ENCODE measurements at regions not wholly inside any gene's neighbourhood (a gene's known extent, or its start where the extent isn't known, plus 50 kb on each side); places are given as distances from the start of the nearest gene placed in this dataset.

GRCh38 chr6:2517855-2518473 lies 232.8 kb downstream of the MYLK4 start:
- WGBS, 2 donors: 84 to 87% methylated on average over 7 of the region's 7 CpGs
- H3K36me3 ChIP-seq (ENCODE audit: control insufficient read depth in 1 of 2, insufficient read depth in 2 of 2, low read length in 1 of 2): no peaks in the 10 kb centered on the region
- intact Hi-C loops (cut with DNase I): no loop called here
- no peaks in the 10 kb centered on the region for H3K4me1 ChIP-seq (ENCODE audit: control insufficient read depth in 1 of 2, insufficient read depth in 2 of 2, low read length in 2 of 2)
- ATAC-seq (ENCODE audit: low FRiP score): no peak
- no peak for DNase-seq
- peaks cover 5% of the 10 kb centered on the region for H3K9me3 ChIP-seq (ENCODE audit: control insufficient read depth, low read length)
- H3K27me3 ChIP-seq (ENCODE audit: control insufficient read depth in 1 of 2, insufficient read depth in 2 of 2, low read length in 1 of 2): no peaks in the 10 kb centered on the region
- H3K4me3 ChIP-seq (ENCODE audit: low read length in 2 of 2): no peak overlapping the region
- no peak overlapping the region for H3K27ac ChIP-seq (ENCODE audit: low read depth in 1 of 2, low read length in 2 of 2)

- ATAC-seq (ENCODE audit: low FRiP score): no peak
- no peak for DNase-seq
- Histone ChIP-seq H3K9me3 (ENCODE audit: control insufficient read depth, low read length) (peaks cover 5% of the 10 kb centered on the region), H3K4me1 (ENCODE audit: control insufficient read depth in 1 of 2, insufficient read depth in 2 of 2, low read length in 2 of 2) (no peaks in the 10 kb centered on the region), H3K36me3 (ENCODE audit: control insufficient read depth in 1 of 2, insufficient read depth in 2 of 2, low read length in 1 of 2) (no peaks in the 10 kb centered on the region), H3K4me3 (ENCODE audit: low read length in 2 of 2) (no peak overlapping the region), H3K27me3 (ENCODE audit: control insufficient read depth in 1 of 2, insufficient read depth in 2 of 2, low read length in 1 of 2) (no peaks in the 10 kb centered on the region), H3K27ac (ENCODE audit: low read depth in 1 of 2, low read length in 2 of 2) (no peak overlapping the region)
- intact Hi-C loops (cut with DNase I): no loop called here
- 91 to 92% methylated on average over 3 of the region's 3 CpGs for WGBS, 2 donors
Observed at GRCh38 chr6:2517401-2517800, 233.3 kb downstream of the MYLK4 start.

- intact Hi-C loops (cut with DNase I): no loop called here
- no peak for ATAC-seq (ENCODE audit: low FRiP score)
- Histone ChIP-seq H3K27ac (ENCODE audit: low read depth in 1 of 2, low read length in 2 of 2) (no peak overlapping the region), H3K4me3 (ENCODE audit: low read length in 2 of 2) (no peak overlapping the region), H3K9me3 (ENCODE audit: control insufficient read depth, low read length) (peaks cover 5% of the 10 kb centered on the region), H3K27me3 (ENCODE audit: control insufficient read depth in 1 of 2, insufficient read depth in 2 of 2, low read length in 1 of 2) (no peaks in the 10 kb centered on the region), H3K36me3 (ENCODE audit: control insufficient read depth in 1 of 2, insufficient read depth in 2 of 2, low read length in 1 of 2) (no peaks in the 10 kb centered on the region), H3K4me1 (ENCODE audit: control insufficient read depth in 1 of 2, insufficient read depth in 2 of 2, low read length in 2 of 2) (no peaks in the 10 kb centered on the region)
- 96 to 97% methylated on average over 6 of the region's 6 CpGs for WGBS, 2 donors
- no peak for DNase-seq
Observed at GRCh38 chr6:2516059-2516458, 234.7 kb downstream of the MYLK4 start.

GRCh38 chr6:2514965-2515543 lies 235.7 kb downstream of the MYLK4 start:
- no peak overlapping the region for H3K27ac ChIP-seq (ENCODE audit: low read depth in 1 of 2, low read length in 2 of 2)
- H3K4me3 ChIP-seq (ENCODE audit: low read length in 2 of 2): no peak overlapping the region
- DNase-seq (no peak), ATAC-seq (ENCODE audit: low FRiP score) (no peak)
- 48 to 54% methylated on average over 15 of the region's 15 CpGs for WGBS, 2 donors
- no peaks in the 10 kb centered on the region for H3K36me3 ChIP-seq (ENCODE audit: control insufficient read depth in 1 of 2, insufficient read depth in 2 of 2, low read length in 1 of 2)
- H3K4me1 ChIP-seq (ENCODE audit: control insufficient read depth in 1 of 2, insufficient read depth in 2 of 2, low read length in 2 of 2): no peaks in the 10 kb centered on the region
- peaks cover 2% of the 10 kb centered on the region for H3K9me3 ChIP-seq (ENCODE audit: control insufficient read depth, low read length)
- H3K27me3 ChIP-seq (ENCODE audit: control insufficient read depth in 1 of 2, insufficient read depth in 2 of 2, low read length in 1 of 2): no peaks in the 10 kb centered on the region
- intact Hi-C loops (cut with DNase I): no loop called here

- ATAC-seq (ENCODE audit: low FRiP score): no peak
- Histone ChIP-seq H3K36me3 (ENCODE audit: control insufficient read depth in 1 of 2, insufficient read depth in 2 of 2, low read length in 1 of 2) (no peaks in the 10 kb centered on the region), H3K4me3 (ENCODE audit: low read length in 2 of 2) (no peak overlapping the region), H3K9me3 (ENCODE audit: control insufficient read depth, low read length) (no peaks in the 10 kb centered on the region), H3K4me1 (ENCODE audit: control insufficient read depth in 1 of 2, insufficient read depth in 2 of 2, low read length in 2 of 2) (peaks cover 0 to 2% of the 10 kb centered on the region in 2 donors), H3K27me3 (ENCODE audit: control insufficient read depth in 1 of 2, insufficient read depth in 2 of 2, low read length in 1 of 2) (no peaks in the 10 kb centered on the region), H3K27ac (ENCODE audit: low read depth in 1 of 2, low read length in 2 of 2) (no peak overlapping the region)
- 87 to 91% methylated on average over 5 of the region's 5 CpGs for WGBS, 2 donors
- DNase-seq: no peak
- intact Hi-C loops (cut with DNase I): no loop called here
Observed at GRCh38 chr6:2512802-2513201, 237.9 kb downstream of the MYLK4 start.

- H3K27me3 ChIP-seq (ENCODE audit: control insufficient read depth in 1 of 2, insufficient read depth in 2 of 2, low read length in 1 of 2): no peaks in the 10 kb centered on the region
- intact Hi-C loops (cut with DNase I): no loop called here
- no peak overlapping the region for H3K27ac ChIP-seq (ENCODE audit: low read depth in 1 of 2, low read length in 2 of 2)
- peaks cover 0 to 4% of the 10 kb centered on the region in 2 donors for H3K4me1 ChIP-seq (ENCODE audit: control insufficient read depth in 1 of 2, insufficient read depth in 2 of 2, low read length in 2 of 2)
- DNase-seq (no peak), ATAC-seq (ENCODE audit: low FRiP score) (no peak)
- H3K36me3 ChIP-seq (ENCODE audit: control insufficient read depth in 1 of 2, insufficient read depth in 2 of 2, low read length in 1 of 2): no peaks in the 10 kb centered on the region
- no peaks in the 10 kb centered on the region for H3K9me3 ChIP-seq (ENCODE audit: control insufficient read depth, low read length)
- WGBS, 2 donors: 92 to 93% methylated on average over 13 of the region's 13 CpGs
- no peak overlapping the region for H3K4me3 ChIP-seq (ENCODE audit: low read length in 2 of 2)
Observed at GRCh38 chr6:2510316-2510715, 240.4 kb downstream of the MYLK4 start.

GRCh38 chr6:2509711-2510110 lies 241.0 kb downstream of the MYLK4 start:
- Histone ChIP-seq H3K27ac (ENCODE audit: low read depth in 1 of 2, low read length in 2 of 2) (no peak overlapping the region), H3K27me3 (ENCODE audit: control insufficient read depth in 1 of 2, insufficient read depth in 2 of 2, low read length in 1 of 2) (no peaks in the 10 kb centered on the region), H3K4me3 (ENCODE audit: low read length in 2 of 2) (no peak overlapping the region), H3K4me1 (ENCODE audit: control insufficient read depth in 1 of 2, insufficient read depth in 2 of 2, low read length in 2 of 2) (peaks cover 0 to 4% of the 10 kb centered on the region in 2 donors), H3K36me3 (ENCODE audit: control insufficient read depth in 1 of 2, insufficient read depth in 2 of 2, low read length in 1 of 2) (no peaks in the 10 kb centered on the region), H3K9me3 (ENCODE audit: control insufficient read depth, low read length) (no peaks in the 10 kb centered on the region)
- no peak for ATAC-seq (ENCODE audit: low FRiP score)
- 95% methylated on average over 16 of the region's 16 CpGs for WGBS, 2 donors
- intact Hi-C loops (cut with DNase I): no loop called here
- no peak for DNase-seq

- ATAC-seq (ENCODE audit: low FRiP score) (no peak), DNase-seq (no peak)
- Histone ChIP-seq H3K27me3 (ENCODE audit: control insufficient read depth in 1 of 2, insufficient read depth in 2 of 2, low read length in 1 of 2) (no peaks in the 10 kb centered on the region), H3K4me1 (ENCODE audit: control insufficient read depth in 1 of 2, insufficient read depth in 2 of 2, low read length in 2 of 2) (peaks cover 0 to 4% of the 10 kb centered on the region in 2 donors), H3K4me3 (ENCODE audit: low read length in 2 of 2) (no peak overlapping the region), H3K9me3 (ENCODE audit: control insufficient read depth, low read length) (no peaks in the 10 kb centered on the region), H3K36me3 (ENCODE audit: control insufficient read depth in 1 of 2, insufficient read depth in 2 of 2, low read length in 1 of 2) (no peaks in the 10 kb centered on the region), H3K27ac (ENCODE audit: low read depth in 1 of 2, low read length in 2 of 2) (no peak overlapping the region)
- intact Hi-C loops (cut with DNase I): no loop called here
- 64 to 68% methylated on average over 3 of the region's 3 CpGs for WGBS, 2 donors
Observed at GRCh38 chr6:2508071-2508470, 242.7 kb downstream of the MYLK4 start.

- 9 to 10% methylated on average over 3 of the region's 3 CpGs for WGBS, 2 donors
- Histone ChIP-seq H3K9me3 (ENCODE audit: control insufficient read depth, low read length) (no peaks in the 10 kb centered on the region), H3K4me1 (ENCODE audit: control insufficient read depth in 1 of 2, insufficient read depth in 2 of 2, low read length in 2 of 2) (peaks cover 0 to 4% of the 10 kb centered on the region in 2 donors), H3K27me3 (ENCODE audit: control insufficient read depth in 1 of 2, insufficient read depth in 2 of 2, low read length in 1 of 2) (no peaks in the 10 kb centered on the region), H3K27ac (ENCODE audit: low read depth in 1 of 2, low read length in 2 of 2) (no peak overlapping the region), H3K4me3 (ENCODE audit: low read length in 2 of 2) (no peak overlapping the region), H3K36me3 (ENCODE audit: control insufficient read depth in 1 of 2, insufficient read depth in 2 of 2, low read length in 1 of 2) (no peaks in the 10 kb centered on the region)
- no peak for ATAC-seq (ENCODE audit: low FRiP score)
- DNase-seq: no peak
- intact Hi-C loops (cut with DNase I): no loop called here
Observed at GRCh38 chr6:2507521-2508037, 243.1 kb downstream of the MYLK4 start.

All from aorta (tissue), 5 donors.